ENCODE measurements at regions not wholly inside any gene's neighbourhood (a gene's known extent, or its start where the extent isn't known, plus 50 kb on each side); places are given as distances from the start of the nearest gene placed in this dataset.

- TF ChIP-seq PRDM15 (CRISPR knock-in tag; IDR thresholded peaks at IDR 0.05) = no peak
Measured at GRCh38 chr11:81749245-81749644, 984.4 kb downstream of the FAM181B start (continued).

- FAIRE-seq = no peak
Measured at GRCh38 chr11:81744336-81745116, 989.1 kb downstream of the FAM181B start.

More at GRCh38 chr11:81744336-81745116, 989.1 kb downstream of the FAM181B start:
- in situ Hi-C loops (cut with HindIII; ENCODE audit: extremely low pct_ligation_motif_present, low pct_unique_long_range_greater_than_20kb) (no loop called here), intact Hi-C loops (cut with micrococcal nuclease; ENCODE audit: unreplicated experiment) (no loop called here)
- POLR2A ChIA-PET = no interaction called here
- TF ChIP-seq ZNF501 (CRISPR knock-in tag; IDR thresholded peaks at IDR 0.05) = no peak
- no peak for TF ChIP-seq ZBTB3 (CRISPR knock-in tag; IDR thresholded peaks at IDR 0.05; ENCODE audit: borderline replicate concordance, low read depth)
- TF ChIP-seq ZNF260 (CRISPR knock-in tag; IDR thresholded peaks at IDR 0.05; ENCODE audit: borderline replicate concordance, low read depth) = no peak
- no peak for TF ChIP-seq ZNF800 (CRISPR knock-in tag; IDR thresholded peaks at IDR 0.05)
- no peak for TF ChIP-seq SYNCRIP (IDR thresholded peaks at IDR 0.05; ENCODE audit: insufficient read depth, low read depth, low read length)
- TF ChIP-seq ZNF318 (CRISPR knock-in tag; IDR thresholded peaks at IDR 0.05) = no peak
- no peak for TF ChIP-seq ATF1 (CRISPR knock-in tag; IDR thresholded peaks at IDR 0.05)
- Histone ChIP-seq H3K27me3 (ENCODE audit: control insufficient read depth in 1 of 2, insufficient read depth in 2 of 2, low read length in 2 of 2) (no peaks in the 10 kb centered on the region), H3K36me3 (replicated peaks in 1 of 2; ENCODE audit: control insufficient read depth in 1 of 2, insufficient read depth in 2 of 2, low read length in 2 of 2) (no peaks in the 10 kb centered on the region), H3K4me2 (ENCODE audit: low read depth, low read length) (no peak overlapping the region), H3K4me1 (ENCODE audit: insufficient read depth, low read length) (no peaks in the 10 kb centered on the region), H3K27ac (ENCODE audit: extremely low read length, insufficient read depth, low read length) (no peak overlapping the region), H4K20me1 (ENCODE audit: insufficient read depth, low read length) (no peaks in the 10 kb centered on the region), H2AFZ (ENCODE audit: low read length) (no peak overlapping the region), H3K4me3 (replicated peaks in 1 of 3; ENCODE audit: insufficient read depth in 1 of 3, low read depth in 2 of 3, low read length in 3 of 3) (no peak overlapping the region), H3K9me3 (ENCODE audit: low read length) (no peaks in the 10 kb centered on the region), H3K9ac (ENCODE audit: insufficient read depth, low read depth, low read length) (no peak overlapping the region), H3K79me2 (ENCODE audit: insufficient read depth, low read length) (no peaks in the 10 kb centered on the region)
- CTCF ChIA-PET (ENCODE audit: low intra/inter-chr PET ratio, low total read pairs) = no interaction called here
- DNase-seq (ENCODE audit: low spot score) = no peak
- no TSS peak for BruUV-seq (replicated peaks)
- ATAC-seq = no peak
- 44% methylated on average over 5 of the region's 35 CpGs for WGBS (ENCODE audit: low lambda C conversion rate)
